Dedifferentiated amniotic fluid mesenchymal stem cell (primary cell): ENCODE measurements at regions not wholly inside any gene's neighbourhood (a gene's known extent, or its start where the extent isn't known, plus 50 kb on each side); places are given as distances from the start of the nearest gene placed in this dataset.
"Not testable (repeated sequence)": the region's sequence is repeated elsewhere in the genome, so short reads cannot be mapped to it uniquely, and the experiment has no call there.

Experiments
- DNase-seq: peaks from one replicate; pipeline ENCODE4 v3.0.0-alpha.2; 2016; ENCODE audit errors: extremely low spot score

GRCh38 chr7:68619526-68619925, 978.7 kb upstream of the AUTS2 start:
- DNase-seq: no peak

DNA sequence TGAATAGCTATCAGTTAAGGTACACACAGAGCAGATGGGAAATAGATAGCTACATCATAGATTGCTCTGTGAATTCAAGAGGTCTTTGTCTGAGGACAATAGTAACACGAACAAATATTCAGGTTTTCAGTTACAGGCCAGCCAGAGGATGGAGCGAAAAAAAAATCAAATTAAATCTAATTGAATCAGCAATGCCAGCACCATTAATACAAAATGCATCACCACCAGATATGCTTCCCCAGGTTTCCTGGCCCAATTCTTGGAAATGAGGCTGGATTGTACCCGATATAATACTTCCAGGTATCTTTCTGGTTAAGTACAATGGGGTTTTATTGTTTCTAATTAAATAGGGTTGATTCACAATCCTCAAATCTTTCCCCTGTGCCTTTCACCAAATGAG, 975.8 kb upstream of the AUTS2 start:
- DNase-seq: no peak

- no peak for DNase-seq
These were observed 975.2 kb upstream of the AUTS2 start for GRCh38 chr7:68623030-68623429.

GRCh38 chr7:68627247-68627864, 970.9 kb upstream of the AUTS2 start:
- no peak for DNase-seq

DNA sequence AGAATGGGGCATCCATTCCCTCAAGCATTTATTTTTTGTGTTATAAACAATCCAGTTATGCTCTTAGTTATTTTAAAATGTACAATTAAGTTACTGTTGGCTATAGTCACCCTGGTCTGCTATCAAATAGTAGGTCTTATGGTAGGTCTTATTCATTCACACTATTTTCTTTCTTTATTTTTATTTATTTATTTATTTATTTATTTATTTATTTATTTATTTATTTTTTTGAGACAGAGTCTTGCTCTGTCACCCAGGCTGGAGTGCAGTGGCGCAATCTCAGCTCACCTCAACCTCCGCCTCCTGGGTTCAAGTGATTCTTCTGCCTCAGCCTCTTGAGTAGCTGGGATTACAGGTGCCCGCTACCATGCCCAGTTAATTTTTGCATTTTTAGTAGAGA, 967.4 kb upstream of the AUTS2 start:
- not testable (repeated sequence) for DNase-seq

DNA sequence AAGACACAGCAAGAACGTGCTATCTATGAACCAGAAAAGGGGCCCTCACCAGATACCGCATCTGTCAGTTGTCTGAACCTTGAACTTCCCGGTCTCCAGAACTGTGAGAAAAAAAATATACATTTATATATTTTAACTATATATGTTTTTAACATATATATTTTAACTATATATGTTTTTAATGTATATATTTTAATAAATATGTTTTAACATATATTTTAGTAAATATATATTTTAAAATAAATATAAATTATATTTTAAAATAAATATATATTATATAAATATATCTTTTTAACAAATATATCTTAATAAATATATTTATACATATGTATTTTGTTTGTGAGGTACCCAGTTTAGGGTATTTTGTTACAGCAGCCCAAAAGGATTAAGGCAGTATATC, 958.2 kb upstream of the AUTS2 start:
- DNase-seq: no peak

- no peak for DNase-seq
These were observed 955.5 kb upstream of the AUTS2 start for GRCh38 chr7:68642727-68643126.

- no peak for DNase-seq
These were observed 934.9 kb upstream of the AUTS2 start for GRCh38 chr7:68663392-68663791.

- no peak for DNase-seq
These were observed 927.2 kb upstream of the AUTS2 start for GRCh38 chr7:68671046-68671445.

- DNase-seq: no peak
These were observed 926.6 kb upstream of the AUTS2 start for GRCh38 chr7:68671671-68672070.

GRCh38 chr7:68674826-68675225, 923.4 kb upstream of the AUTS2 start:
- no peak for DNase-seq

GRCh38 chr7:68676813-68677535, 921.3 kb upstream of the AUTS2 start:
- DNase-seq: no peak

DNA sequence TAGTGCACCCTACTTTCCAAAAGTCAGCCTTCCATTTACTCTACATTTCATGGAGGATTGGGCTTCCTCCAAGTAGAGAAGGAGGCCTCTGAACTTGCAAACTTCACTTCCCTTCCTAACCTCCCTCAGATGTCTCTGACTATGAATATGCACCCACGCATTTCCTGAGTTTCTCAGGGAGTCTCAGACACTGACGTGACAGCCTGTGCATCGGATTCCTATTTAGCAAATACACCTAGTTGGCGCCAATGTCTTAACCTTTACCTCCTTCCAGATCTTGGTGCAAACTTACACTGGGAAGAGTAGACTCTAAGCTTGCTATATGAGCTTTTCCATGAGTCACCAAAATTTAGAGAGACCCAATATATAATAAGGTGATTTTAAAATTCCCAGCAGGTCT, 920.1 kb upstream of the AUTS2 start:
- DNase-seq: no peak

- no peak for DNase-seq
These were observed 918.6 kb upstream of the AUTS2 start for GRCh38 chr7:68679459-68680234.

DNA sequence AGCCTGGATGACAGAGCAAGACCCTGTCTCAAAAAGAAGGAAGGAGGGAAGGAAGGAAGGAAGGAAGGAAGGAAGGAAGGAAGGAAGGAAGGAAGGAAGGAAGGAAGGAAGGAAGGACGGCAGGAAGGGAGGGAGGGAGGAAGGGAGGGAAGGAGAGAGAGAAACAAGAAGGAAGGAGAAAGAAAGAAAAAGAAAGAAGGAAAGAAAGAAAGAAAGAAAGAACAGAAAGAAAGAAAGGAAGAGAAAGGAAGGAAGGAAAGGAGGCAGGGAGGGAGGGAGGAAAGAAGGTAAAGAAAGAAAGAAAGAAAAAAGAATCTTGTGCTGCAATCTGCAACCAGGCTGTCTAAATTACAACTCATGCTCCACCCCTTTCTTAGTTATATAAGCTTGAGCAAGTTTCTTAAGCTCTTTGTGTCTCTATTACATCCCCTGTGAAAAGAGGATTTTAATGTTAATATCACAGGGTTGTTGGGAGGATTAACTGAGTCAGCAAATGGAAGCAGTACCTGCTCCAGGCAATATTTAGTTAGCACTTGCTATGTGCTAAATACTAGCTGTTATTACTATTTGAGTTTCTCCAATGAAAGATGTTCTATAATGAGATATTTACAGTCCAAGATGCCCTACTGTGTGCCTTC, 917.9 kb upstream of the AUTS2 start:
- DNase-seq: no peak

DNA sequence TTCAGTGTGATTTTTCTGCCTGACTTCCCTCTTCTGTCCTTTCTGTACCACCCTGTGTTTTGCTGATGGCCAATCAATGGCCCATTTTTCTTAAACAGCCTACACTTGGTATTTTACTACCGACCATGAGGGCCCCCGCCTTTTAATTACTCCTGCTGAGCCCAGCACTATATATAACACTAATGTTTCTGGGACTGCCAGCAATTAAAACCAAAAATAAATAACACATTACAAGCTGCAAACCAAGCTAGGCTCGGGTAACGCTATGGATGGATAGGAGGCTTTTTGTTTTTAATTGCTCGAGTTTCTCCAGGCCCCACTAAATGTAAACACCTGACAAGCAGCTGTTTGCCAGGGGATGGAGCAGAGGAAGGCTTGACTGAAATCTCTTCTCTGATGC, 915.4 kb upstream of the AUTS2 start:
- DNase-seq: no peak

DNA sequence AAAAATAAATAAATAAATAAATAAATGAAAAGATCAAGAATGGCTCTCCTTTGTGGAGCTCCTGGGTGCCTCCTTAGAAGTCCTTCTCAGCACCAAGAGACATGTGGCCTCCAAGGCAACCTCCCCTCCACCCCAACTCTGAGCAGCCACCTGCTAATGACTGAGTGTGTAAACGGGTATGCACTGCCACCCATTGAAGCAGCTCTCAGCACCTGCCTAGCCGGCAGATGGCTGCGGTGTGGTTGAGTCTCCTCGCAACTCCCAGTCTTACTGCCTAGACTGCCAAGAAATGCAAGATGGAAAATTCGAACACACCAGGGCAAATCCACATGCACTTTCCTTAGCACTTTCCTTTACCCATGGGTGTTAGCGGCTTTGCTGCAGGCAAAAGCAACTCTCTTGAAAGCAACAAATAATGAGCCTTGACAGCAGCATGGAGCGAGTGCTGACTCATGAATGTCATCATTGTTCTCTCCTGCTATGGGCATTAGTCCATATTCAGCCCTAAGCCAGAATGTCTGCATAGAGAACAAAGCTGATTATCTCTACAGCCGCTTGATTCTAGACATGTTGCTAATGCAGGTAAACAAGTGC, 913.9 kb upstream of the AUTS2 start:
- no peak for DNase-seq

- DNase-seq: no peak
These were observed 913.3 kb upstream of the AUTS2 start for GRCh38 chr7:68684996-68685395.

DNA sequence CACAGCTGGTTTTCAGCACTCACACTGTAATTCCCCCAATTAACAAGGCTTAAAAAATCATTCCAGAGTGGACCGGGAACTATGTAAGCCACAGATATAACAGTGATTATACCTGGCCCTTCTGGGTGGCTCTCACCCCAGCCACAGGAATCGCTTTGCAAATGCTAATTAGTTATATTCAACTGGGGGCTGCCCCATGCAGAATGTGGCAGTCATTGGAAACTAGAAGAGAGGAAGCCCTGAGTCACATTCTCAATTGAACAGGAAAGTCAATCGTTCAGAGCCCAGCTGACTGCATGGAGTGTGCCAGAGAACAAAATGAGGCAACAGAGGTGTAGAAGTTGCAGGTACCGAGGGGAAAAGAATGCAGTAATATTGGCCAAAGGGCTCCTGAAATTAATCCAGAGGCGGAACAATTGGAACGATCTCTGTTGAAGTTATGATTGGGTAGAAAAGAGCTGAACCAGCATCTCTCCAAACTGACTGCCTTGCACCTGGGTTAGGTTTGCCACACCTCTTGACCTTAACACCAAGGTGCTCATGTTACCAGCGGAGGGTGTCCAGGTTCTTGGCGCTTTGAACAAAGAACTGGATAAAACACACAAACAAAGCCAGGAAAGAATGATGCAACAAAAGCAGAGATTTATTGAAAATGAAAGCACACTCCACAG, 909.7 kb upstream of the AUTS2 start:
- DNase-seq: no peak

GRCh38 chr7:68689087-68689433, 909.2 kb upstream of the AUTS2 start:
- no peak for DNase-seq
